ENCODE measurements at regions not wholly inside any gene's neighbourhood (a gene's known extent, or its start where the extent isn't known, plus 50 kb on each side); places are given as distances from the start of the nearest gene placed in this dataset.

GRCh38 chr15:93562395-93563123 lies 473.5 kb upstream of the RGMA start:
- Histone ChIP-seq H3K36me3 (ENCODE audit: insufficient read depth, low read length) (no peaks in the 10 kb centered on the region), H3K27ac (no peak overlapping the region), H3K9ac (ENCODE audit: insufficient read length) (no peak overlapping the region), H3K4me3 (no peak overlapping the region), H3K9me3 (ENCODE audit: low read depth, low read length) (no peaks in the 10 kb centered on the region)
- TF ChIP-seq EZH2 (IDR thresholded peaks at IDR 0.05) (no peak), FOXP2 (optimal IDR thresholded peaks at IDR 0.05; ENCODE audit: control extremely low read depth, extremely low read length, insufficient read depth) (no peak), POLR2AphosphoS5 (IDR thresholded peaks at IDR 0.05; ENCODE audit: borderline replicate concordance, low read depth, low read length) (no peak)
- no peak for DNase-seq (ENCODE audit: low read depth, low spot score)

- H3K9me3 ChIP-seq (ENCODE audit: low read depth, low read length) = no peaks in the 10 kb centered on the region
- H3K36me3 ChIP-seq (ENCODE audit: insufficient read depth, low read length) = no peaks in the 10 kb centered on the region
- no peak overlapping the region for H3K9ac ChIP-seq (ENCODE audit: insufficient read length)
- no peak overlapping the region for H3K27ac ChIP-seq
- no peak overlapping the region for H3K4me3 ChIP-seq
- no peak for DNase-seq (ENCODE audit: low read depth, low spot score)
- TF ChIP-seq FOXP2 (optimal IDR thresholded peaks at IDR 0.05; ENCODE audit: control extremely low read depth, extremely low read length, insufficient read depth) = no peak
- TF ChIP-seq POLR2AphosphoS5 (IDR thresholded peaks at IDR 0.05; ENCODE audit: borderline replicate concordance, low read depth, low read length) = no peak
- no peak for TF ChIP-seq EZH2 (IDR thresholded peaks at IDR 0.05)
Measured at GRCh38 chr15:93557696-93558095, 468.7 kb upstream of the RGMA start.

- H3K9me3 ChIP-seq (ENCODE audit: low read depth, low read length) = no peaks in the 10 kb centered on the region
- no peak for DNase-seq (ENCODE audit: low read depth, low spot score)
- TF ChIP-seq FOXP2 (optimal IDR thresholded peaks at IDR 0.05; ENCODE audit: control extremely low read depth, extremely low read length, insufficient read depth) = no peak
- no peak for TF ChIP-seq EZH2 (IDR thresholded peaks at IDR 0.05)
- no peak for TF ChIP-seq POLR2AphosphoS5 (IDR thresholded peaks at IDR 0.05; ENCODE audit: borderline replicate concordance, low read depth, low read length)
- H3K9ac ChIP-seq (ENCODE audit: insufficient read length) = no peak overlapping the region
- no peak overlapping the region for H3K27ac ChIP-seq
- H3K36me3 ChIP-seq (ENCODE audit: insufficient read depth, low read length) = no peaks in the 10 kb centered on the region
- H3K4me3 ChIP-seq = no peak overlapping the region
Measured at GRCh38 chr15:93553167-93553935, 464.3 kb upstream of the RGMA start.

GRCh38 chr15:93543093-93543492 lies 454.1 kb upstream of the RGMA start:
- TF ChIP-seq EZH2 (IDR thresholded peaks at IDR 0.05) (no peak), FOXP2 (optimal IDR thresholded peaks at IDR 0.05; ENCODE audit: control extremely low read depth, extremely low read length, insufficient read depth) (no peak), POLR2AphosphoS5 (IDR thresholded peaks at IDR 0.05; ENCODE audit: borderline replicate concordance, low read depth, low read length) (no peak)
- Histone ChIP-seq H3K4me3 (no peak overlapping the region), H3K36me3 (ENCODE audit: insufficient read depth, low read length) (no peaks in the 10 kb centered on the region), H3K27ac (no peak overlapping the region), H3K9ac (ENCODE audit: insufficient read length) (no peak overlapping the region), H3K9me3 (ENCODE audit: low read depth, low read length) (no peaks in the 10 kb centered on the region)
- DNase-seq (ENCODE audit: low read depth, low spot score) = no peak

GRCh38 chr15:93527374-93528050 lies 438.5 kb upstream of the RGMA start:
- Histone ChIP-seq H3K36me3 (ENCODE audit: insufficient read depth, low read length) (no peaks in the 10 kb centered on the region), H3K9ac (ENCODE audit: insufficient read length) (no peak overlapping the region), H3K9me3 (ENCODE audit: low read depth, low read length) (no peaks in the 10 kb centered on the region), H3K4me3 (no peak overlapping the region), H3K27ac (no peak overlapping the region)
- TF ChIP-seq FOXP2 (optimal IDR thresholded peaks at IDR 0.05; ENCODE audit: control extremely low read depth, extremely low read length, insufficient read depth) (no peak), POLR2AphosphoS5 (IDR thresholded peaks at IDR 0.05; ENCODE audit: borderline replicate concordance, low read depth, low read length) (no peak), EZH2 (IDR thresholded peaks at IDR 0.05) (no peak)
- DNase-seq (ENCODE audit: low read depth, low spot score) = no peak

GRCh38 chr15:93524432-93524831 lies 435.4 kb upstream of the RGMA start:
- H3K4me3 ChIP-seq = no peak overlapping the region

GRCh38 chr15:93523481-93523880 lies 434.5 kb upstream of the RGMA start:
- H3K9me3 ChIP-seq (ENCODE audit: low read depth, low read length) = no peaks in the 10 kb centered on the region
- DNase-seq (ENCODE audit: low read depth, low spot score) = no peak
- no peak overlapping the region for H3K9ac ChIP-seq (ENCODE audit: insufficient read length)
- H3K36me3 ChIP-seq (ENCODE audit: insufficient read depth, low read length) = no peaks in the 10 kb centered on the region
- H3K27ac ChIP-seq = no peak overlapping the region
- no peak overlapping the region for H3K4me3 ChIP-seq
- TF ChIP-seq EZH2 (IDR thresholded peaks at IDR 0.05) = no peak
- no peak for TF ChIP-seq FOXP2 (optimal IDR thresholded peaks at IDR 0.05; ENCODE audit: control extremely low read depth, extremely low read length, insufficient read depth)
- TF ChIP-seq POLR2AphosphoS5 (IDR thresholded peaks at IDR 0.05; ENCODE audit: borderline replicate concordance, low read depth, low read length) = no peak

More at GRCh38 chr15:93524432-93524831, 435.4 kb upstream of the RGMA start:
- no peaks in the 10 kb centered on the region for H3K9me3 ChIP-seq (ENCODE audit: low read depth, low read length)
- no peak for TF ChIP-seq POLR2AphosphoS5 (IDR thresholded peaks at IDR 0.05; ENCODE audit: borderline replicate concordance, low read depth, low read length)
- TF ChIP-seq EZH2 (IDR thresholded peaks at IDR 0.05) = no peak
- TF ChIP-seq FOXP2 (optimal IDR thresholded peaks at IDR 0.05; ENCODE audit: control extremely low read depth, extremely low read length, insufficient read depth) = no peak
- H3K36me3 ChIP-seq (ENCODE audit: insufficient read depth, low read length) = no peaks in the 10 kb centered on the region
- no peak overlapping the region for H3K9ac ChIP-seq (ENCODE audit: insufficient read length)
- DNase-seq (ENCODE audit: low read depth, low spot score) = no peak
- no peak overlapping the region for H3K27ac ChIP-seq

- Histone ChIP-seq H3K4me3 (no peak overlapping the region), H3K9me3 (ENCODE audit: low read depth, low read length) (no peaks in the 10 kb centered on the region), H3K36me3 (ENCODE audit: insufficient read depth, low read length) (no peaks in the 10 kb centered on the region), H3K9ac (ENCODE audit: insufficient read length) (no peak overlapping the region), H3K27ac (no peak overlapping the region)
- no peak for TF ChIP-seq POLR2AphosphoS5 (IDR thresholded peaks at IDR 0.05; ENCODE audit: borderline replicate concordance, low read depth, low read length)
- no peak for TF ChIP-seq FOXP2 (optimal IDR thresholded peaks at IDR 0.05; ENCODE audit: control extremely low read depth, extremely low read length, insufficient read depth)
- no peak for TF ChIP-seq EZH2 (IDR thresholded peaks at IDR 0.05)
- DNase-seq (ENCODE audit: low read depth, low spot score) = no peak
Measured at GRCh38 chr15:93520206-93520605, 431.2 kb upstream of the RGMA start.

Data from SK-N-MC (cell line).